Calu3 (cell line): ENCODE measurements at regions not wholly inside any gene's neighbourhood (a gene's known extent, or its start where the extent isn't known, plus 50 kb on each side); places are given as distances from the start of the nearest gene placed in this dataset.

ENCODE experiments used
- BruUV-seq: library from RNA; stranded (reverse); fragments of 400-500 nt; replicated peaks from 2 replicates; lab custom pipeline; 2021; lab: Mats Ljungman, UMichigan
- CTCF ChIA-PET: fragments of 300-600 bp; sonication (Branson Sonifier 250); formaldehyde crosslinking; loops from one replicate; lab custom pipeline; 2022; ENCODE audit warnings: antibody characterized with exemption; lab: Charles Lee
- DNase-seq: peaks from one replicate; pipeline ENCODE4 v3.0.0; 2022
- H3K27ac Mint-ChIP-seq: one replicate; pipeline ENCODE4 v1.8.0; 2022; ENCODE audit warnings: mixed read lengths; ENCODE audit not compliant: unreplicated experiment
- H3K27me3 Mint-ChIP-seq: one replicate; pipeline ENCODE4 v1.8.0; 2022; ENCODE audit warnings: mixed read lengths; ENCODE audit not compliant: unreplicated experiment
- H3K36me3 Mint-ChIP-seq: one replicate; pipeline ENCODE4 v1.8.0; 2022; ENCODE audit warnings: mild to moderate bottlenecking, moderate library complexity, mixed read lengths; ENCODE audit not compliant: insufficient read depth, unreplicated experiment
- H3K4me1 Mint-ChIP-seq: one replicate; pipeline ENCODE4 v1.8.0; 2022; ENCODE audit warnings: mild to moderate bottlenecking, low read depth, mixed read lengths; ENCODE audit not compliant: unreplicated experiment
- H3K4me3 Mint-ChIP-seq: one replicate; pipeline ENCODE4 v1.8.0; 2022; ENCODE audit warnings: mild to moderate bottlenecking, low read depth, moderate library complexity, mixed read lengths; ENCODE audit not compliant: unreplicated experiment
- H3K9me3 Mint-ChIP-seq: one replicate; pipeline ENCODE4 v1.8.0; 2022; ENCODE audit warnings: low read depth, mixed read lengths; ENCODE audit not compliant: unreplicated experiment
- CTCF ChIP-seq: fragments of 200-600 bp; IDR thresholded peaks from one replicate; pipeline ENCODE4 v1.8.0; 2022; ENCODE audit warnings: antibody characterized with exemption; ENCODE audit not compliant: unreplicated experiment
- intact Hi-C: fragments of 100-400 bp; cut with micrococcal nuclease; formaldehyde crosslinking; loops from one replicate; pipeline ENCODE4 v1.10.0; 2022; ENCODE audit not compliant: unreplicated experiment

DNA sequence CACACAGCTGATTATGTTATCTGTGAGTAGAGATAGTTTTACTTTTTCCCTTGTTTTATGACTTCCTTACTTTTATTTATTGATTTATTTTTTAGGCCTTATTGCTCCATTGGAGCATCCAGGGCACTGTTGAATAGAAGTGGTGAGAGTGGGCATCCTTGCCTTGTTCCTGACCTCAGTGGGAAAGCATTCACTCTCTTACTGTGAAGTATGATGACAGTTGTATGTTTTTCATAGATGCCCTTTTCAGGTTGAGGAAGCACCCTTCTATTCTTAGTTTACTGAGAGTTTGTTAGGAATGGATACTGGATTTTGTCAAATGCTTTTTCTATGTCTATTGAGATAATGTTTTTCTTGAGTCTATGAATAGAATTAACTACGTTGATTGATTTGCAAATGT lies 88.6 kb downstream of the XRCC2 start:
- peaks cover 8% of the 10 kb centered on the region for H3K36me3 Mint-ChIP-seq
- BruUV-seq: no TSS peak
- DNase-seq: no peak
- H3K27ac Mint-ChIP-seq: peak overlapping the region; percentile 97
- H3K4me3 Mint-ChIP-seq: no peak overlapping the region
- CTCF ChIA-PET: no interaction called here
- peaks cover 3% of the 10 kb centered on the region for H3K9me3 Mint-ChIP-seq
- H3K4me1 Mint-ChIP-seq: peaks cover 15% of the 10 kb centered on the region
- intact Hi-C loops: no loop called here
- TF ChIP-seq CTCF: no peak
- no peaks in the 10 kb centered on the region for H3K27me3 Mint-ChIP-seq

DNA sequence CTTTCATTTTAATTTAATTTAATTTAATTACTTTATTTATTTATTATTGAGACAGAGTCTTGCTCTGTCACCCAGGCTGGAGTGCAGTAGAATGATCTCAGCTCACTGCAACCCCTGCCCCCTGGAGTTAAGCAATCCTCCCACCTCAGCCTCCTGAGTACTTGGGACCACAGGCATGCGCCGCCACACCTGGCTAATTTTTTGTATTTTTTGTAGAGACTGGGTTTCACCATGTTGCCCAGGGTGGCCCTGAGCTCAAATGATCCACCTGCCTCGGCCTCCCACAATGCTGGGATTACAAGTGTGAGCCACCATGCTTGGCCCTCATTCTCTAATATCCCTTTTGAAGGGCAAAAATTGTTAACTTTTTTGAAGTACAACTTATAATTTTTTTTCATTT lies 92.9 kb downstream of the XRCC2 start:
- no peak for TF ChIP-seq CTCF
- CTCF ChIA-PET: interaction anchor here (0.7 kb wide), 1 partner anchor 1717 kb away, joined by 3 read pairs; no protein-coding TSS in a partner anchor
- peaks cover 7% of the 10 kb centered on the region for H3K4me1 Mint-ChIP-seq
- H3K4me3 Mint-ChIP-seq: no peak overlapping the region
- intact Hi-C loops: no loop called here
- no peak for DNase-seq
- H3K36me3 Mint-ChIP-seq: no peaks in the 10 kb centered on the region
- no peaks in the 10 kb centered on the region for H3K9me3 Mint-ChIP-seq
- H3K27me3 Mint-ChIP-seq: no peaks in the 10 kb centered on the region
- no TSS peak for BruUV-seq
- no peak overlapping the region for H3K27ac Mint-ChIP-seq

- no peaks in the 10 kb centered on the region for H3K27me3 Mint-ChIP-seq
- no TSS peak for BruUV-seq
These were observed 96.9 kb downstream of the XRCC2 start for GRCh38 chr7:152579070-152579469.

GRCh38 chr7:152577339-152577738 lies 98.6 kb downstream of the XRCC2 start:
- Mint-ChIP-seq H3K4me1 (no peaks in the 10 kb centered on the region), H3K4me3 (no peak overlapping the region), H3K27ac (no peak overlapping the region), H3K36me3 (no peaks in the 10 kb centered on the region), H3K27me3 (no peaks in the 10 kb centered on the region), H3K9me3 (no peaks in the 10 kb centered on the region)
- TF ChIP-seq CTCF: no peak
- CTCF ChIA-PET: no interaction called here
- BruUV-seq: no TSS peak
- no peak for DNase-seq
- intact Hi-C loops: loop anchor here (10.0 kb wide), 1 partner anchor 233 kb away; no protein-coding TSS in a partner anchor

More at GRCh38 chr7:152579070-152579469, 96.9 kb downstream of the XRCC2 start:
- H3K27ac Mint-ChIP-seq: no peak overlapping the region
- DNase-seq: no peak
- no peaks in the 10 kb centered on the region for H3K9me3 Mint-ChIP-seq
- H3K4me1 Mint-ChIP-seq: no peaks in the 10 kb centered on the region
- H3K36me3 Mint-ChIP-seq: no peaks in the 10 kb centered on the region
- no peak overlapping the region for H3K4me3 Mint-ChIP-seq
- TF ChIP-seq CTCF: no peak
- CTCF ChIA-PET: interaction anchor here (0.7 kb wide), 2 partner anchors 241 to 814 kb away, joined by 4 to 7 read pairs; no protein-coding TSS in a partner anchor
- intact Hi-C loops: loop anchor here (10.0 kb wide), 1 partner anchor 234 kb away; no protein-coding TSS in a partner anchor
